Sigmoid colon (tissue), 6 donors: ENCODE measurements at regions not wholly inside any gene's neighbourhood (a gene's known extent, or its start where the extent isn't known, plus 50 kb on each side); places are given as distances from the start of the nearest gene placed in this dataset.

Experiments
- DNase-seq: peaks from one replicate; pipeline ENCODE4 v3.0.0-alpha.2; 2019
- H3K27ac ChIP-seq, 4 donors: fragments of 200-600 bp; sonication (generic); one replicate each; pipeline ENCODE4 v1.5.1; 2016 to 2019; ENCODE audit warnings: mild to moderate bottlenecking in 1 of 4
- H3K27me3 ChIP-seq, 3 donors: fragments of 200-600 bp; sonication (generic); one replicate each; pipeline ENCODE4 v1.5.1; 2019; ENCODE audit warnings: mild to moderate bottlenecking in 1 of 3
- H3K36me3 ChIP-seq, 4 donors: fragments of 200-600 bp; sonication (generic); one replicate each; pipeline ENCODE4 v1.5.1; 2016 to 2019
- H3K4me1 ChIP-seq, 4 donors: fragments of 200-600 bp; sonication (generic); one replicate each; pipeline ENCODE4 v1.5.1; 2017 to 2019
- H3K4me3 ChIP-seq, 4 donors: fragments of 200-600 bp; sonication (generic); one replicate each; pipeline ENCODE4 v1.5.1; 2017 to 2019; ENCODE audit warnings: mild to moderate bottlenecking in 2 of 4, moderate library complexity in 1 of 4
- H3K9me3 ChIP-seq, 4 donors: fragments of 200-600 bp in 3 of 4; sonication (generic) in 3 of 4; one replicate each; pipeline versions ENCODE4 v1.5.1 to v1.6.1; 2013 to 2019
- CTCF ChIP-seq, 4 experiments: fragments of 450-650 bp in 3 of 4; fragments of 200-600 bp in 1 of 4; IDR thresholded peaks; one replicate each; pipeline ENCODE4 v1.5.1; 2016 to 2019; ENCODE audit warnings: antibody characterized with exemption in 4 of 4, mild to moderate bottlenecking in 3 of 4, moderate library complexity in 2 of 4
- EP300 ChIP-seq, 4 donors: sonication (generic); formaldehyde crosslinking; IDR thresholded peaks; one replicate each; pipeline ENCODE4 v1.6.1; 2017; ENCODE audit warnings: antibody characterized with exemption in 4 of 4
- POLR2A ChIP-seq, 2 donors: fragments of 450-650 bp; IDR thresholded peaks; one replicate each; pipeline ENCODE4 v1.6.1; 2016; ENCODE audit warnings: antibody characterized with exemption in 2 of 2, mild to moderate bottlenecking in 2 of 2, moderate library complexity in 2 of 2
- POLR2AphosphoS5 ChIP-seq, 4 donors: sonication (generic); formaldehyde crosslinking; IDR thresholded peaks; one replicate each; pipeline ENCODE4 v1.6.1; 2017; ENCODE audit warnings: antibody characterized with exemption in 4 of 4
- WGBS, 2 donors: extraction: QIAGEN DNeasy Blood & Tissue Kit; methylation state at CpG; one replicate each; pipeline ENCODE4 v1.1.7; 2013; 5-methylcytosine and 5-hydroxymethylcytosine counted together
- intact Hi-C: fragments of 100-400 bp; cut with DNase I; formaldehyde crosslinking; loops from one replicate; pipeline ENCODE4 v1.15.1; 2023
- donor health status: healthy with polysubstance abuse.
- donor health status: healthy.

GRCh38 chr3:109731639-109732473, 394.5 kb upstream of the DPPA4 start:
- intact Hi-C loops: no loop called here
- TF ChIP-seq CTCF (IDR thresholded peaks at IDR 0.05) (peak; percentile 20 to 79 (median 73)), POLR2AphosphoS5 (IDR thresholded peaks at IDR 0.05) (no peak)
- no peaks in the 10 kb centered on the region for H3K27me3 ChIP-seq
- no peak overlapping the region for H3K4me3 ChIP-seq
- H3K36me3 ChIP-seq: no peaks in the 10 kb centered on the region
- no peak for DNase-seq
- H3K4me1 ChIP-seq: no peaks in the 10 kb centered on the region
- WGBS, 2 donors: 73 to 77% methylated on average over 6 of the region's 6 CpGs
- no peak overlapping the region for H3K27ac ChIP-seq
- no peaks in the 10 kb centered on the region for H3K9me3 ChIP-seq

DNA sequence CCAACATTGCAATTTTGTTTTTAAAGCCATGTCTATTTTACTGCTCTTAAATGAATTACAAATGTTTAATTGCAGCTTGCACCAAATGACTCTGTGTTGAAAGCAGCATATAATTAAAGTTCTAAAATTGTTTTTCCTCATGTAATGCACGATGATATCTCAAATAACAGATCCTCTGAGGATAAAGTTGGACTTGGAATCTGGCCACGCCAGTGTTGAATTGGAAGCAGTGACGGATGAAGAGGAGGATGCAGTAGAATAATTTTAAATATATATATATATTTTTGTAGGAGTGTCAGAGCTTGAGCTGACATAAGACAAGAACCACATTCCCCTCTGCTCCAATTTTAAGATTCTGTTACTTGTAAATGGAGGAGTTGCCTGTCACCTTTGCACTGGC, 406.6 kb upstream of the DPPA4 start:
- Histone ChIP-seq H3K27me3 (no peaks in the 10 kb centered on the region), H3K36me3 (no peaks in the 10 kb centered on the region), H3K27ac (no peak overlapping the region), H3K4me3 (no peak overlapping the region), H3K9me3 (no peaks in the 10 kb centered on the region), H3K4me1 (no peaks in the 10 kb centered on the region)
- 32 to 61% methylated on average over 3 of the region's 3 CpGs for WGBS, 2 donors
- intact Hi-C loops: no loop called here
- no peak for DNase-seq
- TF ChIP-seq EP300 (IDR thresholded peaks at IDR 0.05) (no peak), POLR2A (IDR thresholded peaks at IDR 0.05) (no peak), CTCF (IDR thresholded peaks at IDR 0.05) (no peak), POLR2AphosphoS5 (IDR thresholded peaks at IDR 0.05) (no peak)

GRCh38 chr3:109772520-109772919, 435.2 kb upstream of the DPPA4 start:
- TF ChIP-seq POLR2A (IDR thresholded peaks at IDR 0.05) (no peak), CTCF (IDR thresholded peaks at IDR 0.05) (no peak), POLR2AphosphoS5 (IDR thresholded peaks at IDR 0.05) (no peak), EP300 (IDR thresholded peaks at IDR 0.05) (no peak)
- intact Hi-C loops: no loop called here
- H3K4me1 ChIP-seq: no peaks in the 10 kb centered on the region
- 85 to 88% methylated on average over 5 of the region's 5 CpGs for WGBS, 2 donors
- peaks cover 0 to 2% (median under 1%) of the 10 kb centered on the region in 4 donors for H3K9me3 ChIP-seq
- no peak overlapping the region for H3K4me3 ChIP-seq
- H3K36me3 ChIP-seq: no peaks in the 10 kb centered on the region
- no peak for DNase-seq
- H3K27ac ChIP-seq: no peak overlapping the region
- H3K27me3 ChIP-seq: no peaks in the 10 kb centered on the region

DNA sequence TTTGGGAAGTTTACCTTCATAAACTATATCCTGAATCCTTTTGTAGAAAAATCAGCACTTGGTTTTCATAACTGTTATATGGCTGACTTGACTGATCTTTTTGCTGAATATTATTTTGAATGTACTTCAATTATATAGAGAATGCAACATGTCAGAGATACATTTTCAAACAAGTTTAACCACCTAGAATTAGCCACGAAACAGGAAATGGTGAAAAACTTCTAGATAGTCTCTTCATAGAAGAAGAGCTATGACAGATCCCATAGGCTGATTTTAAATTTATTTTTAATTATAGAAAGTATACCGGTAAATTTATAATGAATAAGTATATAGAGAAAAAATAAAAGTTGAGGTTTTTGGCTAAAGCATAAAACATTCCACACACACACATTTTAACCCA, 436.8 kb upstream of the DPPA4 start:
- intact Hi-C loops: no loop called here
- peaks cover 0 to 5% (median 3%) of the 10 kb centered on the region in 4 donors for H3K9me3 ChIP-seq
- 79 to 80% methylated on average over 2 of the region's 2 CpGs for WGBS, 2 donors

More for the DNA sequence above, 436.8 kb upstream of the DPPA4 start:
- no peaks in the 10 kb centered on the region for H3K4me1 ChIP-seq
- H3K27me3 ChIP-seq: no peaks in the 10 kb centered on the region
- no peak overlapping the region for H3K27ac ChIP-seq
- TF ChIP-seq POLR2AphosphoS5 (IDR thresholded peaks at IDR 0.05) (no peak), CTCF (IDR thresholded peaks at IDR 0.05) (no peak), EP300 (IDR thresholded peaks at IDR 0.05) (no peak), POLR2A (IDR thresholded peaks at IDR 0.05) (no peak)
- no peaks in the 10 kb centered on the region for H3K36me3 ChIP-seq
- no peak overlapping the region for H3K4me3 ChIP-seq
- no peak for DNase-seq
